GM12892 (cell line): ENCODE measurements at regions not wholly inside any gene's neighbourhood (a gene's known extent, or its start where the extent isn't known, plus 50 kb on each side); places are given as distances from the start of the nearest gene placed in this dataset.
A peak's percentile ranks its signal among the peaks of the same experiment; 100 is the strongest.

Source experiments
- DNase-seq: peaks from one replicate; pipeline ENCODE4 v3.0.0; 2011; ENCODE audit not compliant: insufficient read length
- FAIRE-seq: peaks from 2 replicates; lab custom pipeline; 2011; peaks lifted over from hg19 to GRCh38; lab: Jason Lieb, UNC
- POLR2A ChIP-seq: IDR thresholded peaks from 2 replicates; pipeline ENCODE4 v1.6.1; 2011; ENCODE audit warnings: low read depth, low read length, control low read depth
- POLR2AphosphoS5 ChIP-seq: IDR thresholded peaks from 2 replicates; pipeline ENCODE4 v1.6.1; 2011; ENCODE audit warnings: low read depth, low read length, control low read depth
- TAF1 ChIP-seq: IDR thresholded peaks from 2 replicates; pipeline ENCODE4 v1.6.1; 2011; ENCODE audit warnings: low read depth, mild to moderate bottlenecking, control low read depth, low read length, borderline replicate concordance

DNA sequence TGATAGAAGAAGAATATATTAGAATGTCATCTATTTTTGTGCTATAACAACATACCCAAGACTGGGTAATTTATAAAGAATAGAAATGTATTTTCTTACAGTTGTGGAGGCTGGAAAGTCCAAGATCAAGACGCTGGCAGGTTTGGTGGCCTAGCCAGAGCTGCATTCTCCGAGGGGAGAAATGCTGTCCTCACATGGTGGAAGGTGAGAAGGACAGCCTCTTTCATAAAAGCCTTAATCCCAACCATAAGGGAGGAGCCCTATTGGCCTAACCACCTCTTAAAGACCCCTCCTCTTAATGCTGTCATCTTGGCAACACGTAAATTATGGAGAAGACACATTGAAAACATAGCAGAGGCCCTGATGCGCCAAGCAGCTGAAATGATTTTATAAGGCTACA is 60.1 kb upstream of the KAZN start:
- FAIRE-seq (no peak), DNase-seq (no peak)
- TF ChIP-seq TAF1 = no peak
- TF ChIP-seq POLR2AphosphoS5 = no peak
- TF ChIP-seq POLR2A = no peak

DNA sequence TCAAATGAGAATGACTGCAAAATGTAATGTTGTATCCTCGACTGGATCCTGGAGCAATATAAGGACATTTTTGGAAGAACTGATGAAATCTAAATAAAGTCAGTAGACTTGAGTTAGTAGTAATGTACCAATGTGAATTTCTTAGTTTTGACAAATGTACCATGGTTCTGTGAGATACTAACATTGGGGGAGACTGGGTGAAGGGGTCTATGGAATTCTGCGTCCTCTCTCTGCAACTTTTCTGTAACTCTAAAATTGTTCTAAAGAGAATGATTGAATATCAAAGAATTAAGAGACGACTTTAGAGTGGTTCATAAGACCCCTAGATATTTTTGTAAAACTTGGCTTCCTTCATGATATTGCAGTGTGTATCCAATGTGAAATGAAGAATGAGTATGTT is 59.2 kb upstream of the KAZN start:
- TF ChIP-seq TAF1 (no peak), POLR2A (no peak), POLR2AphosphoS5 (no peak)
- FAIRE-seq = no peak
- no peak for DNase-seq

DNA sequence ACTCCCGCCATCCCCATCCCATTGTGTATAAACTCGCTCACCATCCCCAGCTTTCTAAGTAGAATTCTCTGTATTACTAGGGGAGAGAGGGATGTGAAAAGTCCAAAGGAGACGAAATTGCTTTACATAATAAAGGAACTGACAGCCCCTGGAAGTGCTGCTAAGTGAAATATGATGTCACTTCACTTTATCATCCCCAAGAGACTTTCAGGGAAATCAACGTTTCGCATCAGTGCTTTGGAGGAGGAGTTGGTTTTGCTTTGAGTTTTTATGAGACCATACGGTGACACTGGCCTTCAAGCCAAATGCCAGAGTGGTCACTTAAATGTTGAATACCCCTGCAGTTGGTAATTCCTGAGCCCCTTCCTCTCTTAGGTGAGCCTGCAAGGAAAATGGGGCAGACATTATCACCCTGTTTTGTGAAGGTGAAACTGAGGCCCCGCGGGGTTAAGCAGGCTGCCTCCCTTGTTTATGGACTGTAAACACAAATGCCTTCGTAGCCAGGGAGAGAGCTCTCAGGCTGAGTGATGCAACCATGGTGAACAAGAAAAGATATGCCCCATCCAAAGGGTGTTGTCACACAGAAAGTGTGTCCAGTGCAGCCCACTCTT is 58.4 kb upstream of the KAZN start:
- FAIRE-seq (peak; percentile 5), DNase-seq (no peak)
- TF ChIP-seq POLR2AphosphoS5 = no peak
- no peak for TF ChIP-seq TAF1
- TF ChIP-seq POLR2A = no peak

DNA sequence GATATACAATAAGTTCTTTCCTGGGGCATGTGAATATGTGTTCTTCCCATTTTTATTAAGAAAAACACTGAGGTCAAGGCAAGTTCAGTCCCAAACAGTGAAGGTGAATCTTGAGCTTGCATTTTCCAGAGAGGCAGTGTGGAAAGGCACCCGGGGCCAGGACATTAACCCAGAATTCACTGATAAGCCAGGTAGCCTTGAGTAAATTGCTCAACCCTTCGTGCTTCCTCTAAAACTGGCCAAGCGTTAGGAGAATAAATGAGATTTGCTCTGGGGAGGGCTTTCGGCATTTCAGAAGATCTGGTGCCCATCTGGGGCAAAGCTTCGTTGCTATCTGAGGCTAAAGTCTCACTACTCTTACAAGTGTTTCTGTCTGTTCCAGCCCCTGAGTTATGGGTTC is 57.1 kb upstream of the KAZN start:
- no peak for DNase-seq
- TF ChIP-seq POLR2AphosphoS5 (no peak), TAF1 (no peak), POLR2A (no peak)
- FAIRE-seq = no peak

DNA sequence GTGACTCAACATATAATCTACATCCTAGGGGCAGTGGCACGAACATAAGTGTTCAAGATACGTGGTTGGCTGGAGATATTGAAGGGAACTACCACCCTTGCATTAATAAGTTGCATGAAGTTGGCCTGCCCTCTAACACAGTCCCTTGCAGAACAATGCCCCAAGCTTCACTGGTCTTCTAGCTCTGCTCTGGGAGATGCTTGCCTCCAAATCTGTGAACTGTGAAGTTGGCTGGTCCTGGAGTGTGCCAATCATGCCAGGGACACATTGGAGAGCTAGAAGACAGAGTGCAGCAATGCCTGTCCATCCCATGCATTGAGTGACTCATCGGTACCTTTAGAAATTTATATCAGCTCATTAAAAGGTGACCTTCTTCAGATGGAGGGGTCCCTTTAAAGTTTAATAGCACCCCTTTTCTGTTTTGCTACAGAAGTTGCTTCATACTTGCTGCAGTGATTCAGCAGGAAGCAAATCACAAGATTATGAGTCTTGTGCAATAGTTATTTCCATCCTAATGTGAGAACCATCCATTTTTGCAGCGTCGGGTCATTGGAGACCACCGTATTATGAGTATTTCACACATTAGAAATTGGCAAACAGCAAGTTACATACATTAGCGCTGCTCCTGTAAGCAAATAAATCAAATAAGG is 55.2 kb upstream of the KAZN start:
- FAIRE-seq (no peak), DNase-seq (no peak)
- TF ChIP-seq POLR2A (no peak), TAF1 (no peak), POLR2AphosphoS5 (no peak)

DNA sequence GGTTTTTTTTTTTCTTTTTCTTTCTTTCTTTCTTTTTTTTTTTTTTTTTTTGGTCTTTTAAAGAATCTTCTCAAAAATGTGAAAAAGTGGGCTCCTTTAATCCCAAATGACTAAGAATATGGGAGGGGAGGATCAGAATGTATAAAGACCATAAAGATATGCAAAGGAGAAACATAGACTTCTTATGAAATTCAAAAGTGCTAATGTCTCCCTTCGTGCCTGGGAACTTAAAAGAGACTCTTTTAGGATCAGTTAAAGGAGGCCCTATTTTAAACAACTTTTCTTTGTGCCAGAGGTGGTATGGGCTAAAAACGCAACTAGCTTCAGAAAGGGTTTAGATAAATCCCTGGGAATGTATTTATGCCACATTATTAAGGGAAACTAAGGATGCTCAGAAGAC is 54.2 kb upstream of the KAZN start:
- DNase-seq (no peak), FAIRE-seq (no peak)
- no peak for TF ChIP-seq POLR2AphosphoS5
- no peak for TF ChIP-seq TAF1
- TF ChIP-seq POLR2A = no peak

DNA sequence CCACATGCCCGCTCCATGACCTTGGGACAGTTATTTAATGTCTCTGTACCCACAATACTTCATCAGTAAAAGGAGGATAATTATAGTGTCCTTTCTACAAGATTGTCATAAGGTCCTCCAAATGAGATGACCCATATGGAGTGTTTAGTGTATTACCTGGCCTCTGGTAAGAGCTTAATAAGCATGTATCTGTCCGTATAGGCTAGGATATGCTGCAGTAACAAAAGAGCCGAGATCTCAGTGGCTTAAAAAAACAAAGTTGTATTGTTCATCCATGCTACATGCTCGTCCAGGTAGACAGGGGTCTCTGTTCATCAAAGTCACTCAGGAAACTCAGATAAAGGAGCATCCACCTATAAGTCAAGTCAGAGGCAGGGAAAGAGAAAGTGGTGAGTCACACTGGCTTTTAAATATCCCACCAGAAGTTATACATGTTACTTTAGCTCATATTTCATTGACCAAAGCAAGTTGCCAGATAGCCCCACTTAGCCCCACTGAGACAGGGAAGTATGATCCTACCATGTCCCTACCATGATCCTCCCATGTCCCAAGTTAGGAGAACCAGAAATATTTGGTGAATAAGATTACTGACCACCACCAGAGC is 53.0 kb upstream of the KAZN start:
- DNase-seq (no peak), FAIRE-seq (no peak)
- TF ChIP-seq POLR2AphosphoS5 (no peak), POLR2A (no peak), TAF1 (no peak)

DNA sequence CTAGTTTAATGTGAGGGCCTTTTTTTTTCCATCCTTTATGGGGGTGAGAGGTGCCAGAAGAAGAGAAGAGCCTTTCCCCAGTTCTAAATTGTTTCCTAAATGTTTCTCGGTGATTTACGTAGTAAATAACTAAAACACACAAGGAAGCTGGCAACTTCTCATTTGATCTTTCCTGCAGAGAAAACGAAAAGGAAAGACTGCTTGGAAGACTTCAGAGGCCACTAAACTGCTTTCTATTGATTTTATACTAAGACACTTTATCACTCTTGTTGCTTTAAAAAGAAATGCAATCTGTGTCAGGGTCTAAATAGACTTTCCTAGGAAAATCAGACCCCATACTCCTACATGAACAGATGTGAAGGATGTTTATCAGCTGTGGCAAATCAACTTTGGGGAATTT is 52.1 kb upstream of the KAZN start:
- TF ChIP-seq POLR2A = no peak
- no peak for TF ChIP-seq POLR2AphosphoS5
- no peak for TF ChIP-seq TAF1
- no peak for FAIRE-seq
- DNase-seq = no peak
